COR-L47 (cell line): ENCODE measurements at regions not wholly inside any gene's neighbourhood (a gene's known extent, or its start where the extent isn't known, plus 50 kb on each side); places are given as distances from the start of the nearest gene placed in this dataset.
"Not testable (repeated sequence)": the region's sequence is repeated elsewhere in the genome, so short reads cannot be mapped to it uniquely, and the experiment has no call there.

Source experiments
- DNase-seq: peaks from one replicate; lab custom pipeline; 2025; lab: John Stamatoyannopoulos, UW

DNA sequence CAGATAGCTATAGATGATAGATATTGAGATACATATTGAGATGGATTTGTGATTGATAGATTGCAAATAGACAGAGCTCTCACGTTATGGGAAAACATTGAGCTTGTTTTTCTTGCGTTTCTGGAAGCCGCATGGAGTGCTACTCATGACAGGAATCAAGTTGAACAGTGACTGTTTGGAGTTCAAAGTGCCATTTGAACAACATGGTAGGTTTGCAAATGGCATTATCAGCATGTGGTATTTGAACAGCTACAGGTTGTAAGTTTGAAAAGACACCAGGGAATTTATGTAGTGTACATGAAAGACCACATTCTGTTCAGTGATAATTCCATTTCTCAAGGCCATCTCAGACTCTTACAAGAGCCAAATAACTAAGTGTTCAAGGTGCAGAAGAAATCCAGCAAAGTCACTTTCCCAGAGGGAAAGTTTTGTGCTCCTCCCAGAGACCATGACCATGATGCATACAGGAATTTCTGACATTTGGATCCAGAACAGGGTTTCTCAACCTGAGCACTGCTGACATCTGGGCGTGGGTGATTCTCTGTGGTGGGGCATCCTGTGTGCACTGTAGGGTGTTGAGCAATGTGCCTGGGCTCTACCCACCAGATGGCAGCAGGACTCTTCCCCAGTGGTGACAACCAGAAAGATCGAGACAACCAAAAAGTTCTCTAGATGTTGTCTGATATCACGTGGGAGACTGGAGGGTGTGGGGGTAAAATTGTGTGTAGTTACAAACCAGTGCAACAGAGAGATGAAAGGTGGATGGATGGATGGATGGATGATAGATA, 399.1 kb upstream of the AMELY start:
- DNase-seq, result no peak

DNA sequence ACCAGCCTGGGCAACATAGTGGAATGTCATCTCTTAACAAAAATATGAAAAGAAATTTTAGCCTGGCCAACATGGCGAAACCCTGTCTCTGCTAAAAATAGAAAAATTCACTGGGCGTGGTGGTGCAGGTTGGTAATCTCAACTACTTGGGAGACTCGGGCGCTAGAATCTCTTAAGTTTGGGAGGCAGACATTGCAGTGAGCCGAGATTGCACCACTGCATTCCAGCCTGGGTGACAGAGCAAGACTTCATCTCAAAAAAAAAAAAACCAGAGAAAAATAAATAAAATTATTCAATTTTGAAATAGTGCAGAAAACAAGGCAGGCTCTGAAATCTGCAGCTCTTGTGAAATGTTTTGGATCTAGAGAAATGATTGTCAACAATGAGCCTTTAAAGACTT, 397.3 kb upstream of the AMELY start:
- no peak for DNase-seq

DNA sequence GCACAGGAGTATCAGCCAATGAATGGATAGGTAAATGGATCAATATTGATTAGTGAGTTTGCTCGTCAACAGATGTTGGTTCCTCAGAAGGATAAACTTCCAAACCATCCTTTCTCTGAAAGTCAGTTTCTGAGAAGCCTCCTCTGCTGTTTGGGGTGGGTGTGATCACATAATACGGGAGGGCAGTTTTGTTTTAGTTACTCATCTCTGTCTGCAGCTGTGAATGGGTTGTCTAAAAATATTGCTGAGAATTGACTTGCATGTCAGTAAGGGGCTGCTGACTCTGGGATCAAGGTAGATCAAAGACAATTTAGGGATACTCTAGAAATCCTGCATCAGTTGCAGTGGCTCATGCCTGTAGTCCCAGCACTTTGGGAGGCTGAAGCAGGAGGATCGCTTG, 390.8 kb upstream of the AMELY start:
- no peak for DNase-seq

DNA sequence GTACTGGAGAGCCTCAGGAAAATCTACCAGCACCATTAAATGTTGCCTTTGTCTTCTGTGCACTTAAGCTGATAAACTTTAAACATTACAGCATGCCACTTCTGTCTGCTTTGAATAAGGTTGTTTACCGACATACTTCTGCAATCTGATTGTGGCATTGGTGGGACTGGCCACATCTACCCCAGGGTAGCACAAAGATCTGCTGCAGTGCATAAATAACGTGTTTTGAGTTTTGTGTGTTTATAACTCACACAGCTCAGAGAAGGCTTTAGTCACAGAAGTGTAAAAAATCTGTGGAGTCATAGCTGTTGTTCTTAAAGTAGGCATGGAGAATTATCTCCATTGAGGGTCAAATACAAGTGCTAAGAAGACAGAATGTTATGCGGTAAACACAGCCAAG, 388.4 kb upstream of the AMELY start:
- DNase-seq, result no peak

DNA sequence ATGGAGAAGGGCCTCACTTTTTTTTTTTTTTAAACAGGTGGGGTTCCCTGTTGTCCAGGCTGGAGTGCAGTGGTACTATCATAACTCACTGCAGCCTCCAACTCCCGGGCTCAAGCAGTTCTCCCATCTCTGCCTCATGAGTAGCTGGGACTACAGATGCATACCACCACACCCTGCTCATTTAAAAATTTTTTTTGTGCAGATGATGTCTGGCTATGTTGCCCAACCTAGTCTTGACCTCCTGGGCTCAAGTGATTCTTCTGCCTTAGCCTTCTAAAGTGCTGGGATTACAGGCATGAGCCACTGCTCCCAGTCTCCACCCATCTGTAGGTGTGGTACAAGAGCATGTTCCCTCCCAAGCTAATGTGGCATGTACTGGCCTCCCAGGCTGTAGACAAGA, 380.6 kb upstream of the AMELY start:
- DNase-seq, result no peak

DNA sequence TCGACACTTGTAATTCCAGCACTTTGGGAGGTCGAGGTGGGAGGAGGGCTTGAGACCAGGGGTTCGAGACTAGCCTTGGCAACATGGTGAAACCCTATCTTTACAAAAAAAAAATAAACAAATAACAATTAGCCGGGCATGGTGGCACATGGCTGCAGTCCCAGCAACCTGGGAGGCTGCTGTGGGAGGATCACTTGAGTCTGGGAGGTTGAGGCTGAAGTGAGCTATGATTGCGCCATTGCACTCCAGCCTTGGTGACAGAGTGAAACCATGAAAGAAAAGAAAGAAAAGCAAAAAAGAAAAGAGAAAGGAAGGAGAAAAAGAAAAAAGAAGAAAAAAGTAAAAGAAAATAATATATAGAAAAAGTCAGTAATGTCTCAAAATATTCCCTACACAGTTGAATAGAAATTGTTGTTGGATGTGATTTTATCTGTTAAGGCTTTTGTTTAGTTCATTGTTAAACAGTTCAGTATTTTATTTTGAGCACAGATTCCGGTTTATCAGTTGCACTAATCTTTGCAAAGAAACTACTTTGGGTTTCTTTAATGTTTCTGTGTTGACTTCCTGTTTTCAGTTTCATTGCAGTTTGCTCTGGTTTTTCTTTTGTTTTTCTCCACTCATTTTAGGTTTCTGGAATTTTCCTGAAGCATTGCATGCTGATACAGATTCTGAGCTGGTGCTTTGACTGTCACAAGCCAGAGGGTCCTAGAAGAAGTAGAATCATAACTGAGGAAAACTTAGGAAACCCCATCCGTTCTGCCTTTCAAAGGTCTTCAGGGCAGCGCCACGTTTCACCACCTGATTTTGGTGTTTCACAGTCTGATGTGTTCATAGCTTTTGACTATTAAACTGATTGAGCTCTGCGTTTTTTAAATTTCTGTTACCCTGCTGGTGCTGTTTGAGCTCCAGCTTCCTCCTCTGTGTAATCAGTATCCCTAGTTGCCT, 378.6 kb upstream of the AMELY start:
- no peak for DNase-seq

DNA sequence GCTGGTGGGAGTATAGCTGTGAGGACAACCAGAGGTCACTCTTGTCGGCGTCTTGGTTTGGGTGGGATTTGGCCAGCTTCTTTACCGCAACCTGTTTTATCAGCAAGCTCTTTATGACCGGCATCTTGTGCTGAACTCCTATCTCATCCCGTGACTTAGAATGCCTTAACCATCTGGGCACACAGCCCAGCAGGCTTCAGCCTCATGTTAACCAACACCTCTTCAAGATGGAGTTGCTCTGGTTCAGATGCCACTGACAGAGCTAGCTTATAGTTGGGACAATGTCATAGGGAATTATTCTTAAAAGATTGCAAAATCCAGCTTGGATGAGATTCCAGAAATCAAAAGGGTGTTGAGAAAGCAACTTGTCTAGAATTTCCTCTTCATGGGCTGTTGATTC, 377.1 kb upstream of the AMELY start:
- no peak for DNase-seq

DNA sequence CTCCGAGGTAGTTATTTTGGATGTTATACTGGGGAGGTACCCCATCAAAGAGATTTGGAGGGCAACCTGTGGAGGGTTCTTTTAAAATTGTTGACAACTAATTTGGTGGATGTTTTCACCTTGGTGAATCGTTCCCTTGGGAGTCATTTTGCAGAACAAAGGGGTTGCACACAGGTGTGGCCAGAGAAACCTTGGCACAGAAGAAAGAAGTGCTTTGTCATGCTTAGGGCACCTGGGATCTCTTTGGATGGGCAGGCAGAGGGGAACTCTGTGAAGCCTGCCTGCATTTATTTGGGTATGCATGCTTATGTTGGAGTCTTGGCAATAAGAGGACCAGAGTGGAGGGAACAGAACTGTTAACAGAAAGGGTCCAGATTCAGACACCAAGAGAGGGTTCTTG, 376.4 kb upstream of the AMELY start:
- DNase-seq, result not testable (repeated sequence)

DNA sequence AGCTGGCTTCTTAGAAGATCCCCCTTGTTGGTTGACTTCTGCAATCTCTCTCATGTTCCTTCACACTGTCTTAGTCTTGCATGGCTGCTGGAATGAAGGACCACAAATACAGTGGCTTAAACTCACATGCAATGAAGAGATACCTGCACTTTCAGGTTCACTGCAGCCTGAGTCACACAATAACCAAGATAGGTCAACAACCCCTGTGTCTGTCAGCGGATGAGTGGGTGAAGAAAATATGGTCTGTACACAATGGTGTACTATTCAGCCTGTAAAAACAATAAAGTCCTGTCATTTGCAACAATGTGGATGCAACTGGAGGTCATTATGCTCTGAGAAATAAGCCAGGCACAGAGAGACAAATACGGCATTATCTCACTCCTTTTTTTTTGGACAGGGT, 373.8 kb upstream of the AMELY start:
- no peak for DNase-seq

DNA sequence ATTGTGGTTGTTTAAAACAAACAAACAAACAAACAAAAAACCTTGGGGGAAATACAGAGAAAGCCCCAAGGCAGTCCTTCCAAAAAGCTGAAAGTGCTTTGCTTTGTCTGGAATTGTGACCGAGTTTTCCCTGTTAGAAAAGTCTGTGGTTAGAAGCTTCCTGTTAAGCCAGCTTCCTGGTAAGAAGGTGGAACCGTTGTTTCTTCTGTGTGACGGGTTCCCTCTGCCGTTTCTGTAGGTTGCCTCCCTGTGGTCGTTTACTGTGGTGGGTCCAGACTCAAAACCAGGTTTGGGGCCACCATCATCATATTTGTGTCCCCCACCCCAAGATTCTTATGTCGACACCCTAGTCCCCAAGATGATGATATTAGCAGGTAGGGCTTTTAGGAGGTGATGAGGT, 371.4 kb upstream of the AMELY start:
- DNase-seq, result no peak

DNA sequence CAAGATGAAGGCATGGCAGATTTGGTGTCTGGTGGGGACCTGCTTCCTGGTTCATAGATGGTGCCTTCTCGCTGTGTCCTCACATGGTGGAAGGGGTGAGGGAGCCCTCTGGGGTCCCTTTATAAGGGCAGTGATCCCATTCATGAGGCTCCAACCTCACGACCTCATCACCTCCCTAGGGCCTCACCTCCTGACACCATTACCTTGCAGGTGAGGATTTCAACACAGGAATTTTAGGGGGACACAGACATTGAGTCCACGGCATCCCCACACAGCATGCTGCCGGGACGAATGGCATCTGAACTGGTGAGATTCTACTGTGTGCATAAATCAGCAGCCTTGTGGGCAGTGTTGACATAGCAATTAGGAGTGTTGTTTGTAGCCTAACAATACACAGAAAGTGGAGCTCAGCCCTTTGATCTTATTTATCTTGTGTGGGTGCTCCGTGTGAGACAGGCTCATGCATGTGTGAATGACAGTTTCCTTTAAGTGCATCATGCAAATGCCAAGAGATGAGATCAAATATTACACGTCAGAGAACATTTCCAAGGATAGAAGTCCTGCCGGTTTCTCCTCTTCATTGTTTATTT, 368.7 kb upstream of the AMELY start:
- DNase-seq, result not testable (repeated sequence)

DNA sequence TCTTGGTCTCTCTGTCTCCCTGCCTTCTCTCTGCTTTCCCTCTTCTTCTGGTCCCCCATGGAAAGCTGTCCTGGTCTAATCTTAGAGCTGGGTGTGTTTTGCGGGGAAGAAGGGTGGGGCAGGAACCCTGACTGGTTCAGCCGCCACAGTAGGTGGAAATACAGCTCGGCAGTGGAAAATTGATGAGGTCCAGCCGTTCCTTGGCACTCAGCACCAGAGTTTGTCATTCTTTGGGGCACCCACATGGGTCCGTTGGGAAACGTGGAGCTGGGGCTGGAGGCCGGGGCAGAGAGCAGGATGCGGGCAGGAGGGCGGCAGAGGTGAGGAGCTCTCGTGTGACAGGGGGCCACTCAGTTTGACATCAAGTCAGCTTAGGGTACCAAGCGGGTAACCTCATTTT, 364.2 kb upstream of the AMELY start:
- DNase-seq, result no peak

DNA sequence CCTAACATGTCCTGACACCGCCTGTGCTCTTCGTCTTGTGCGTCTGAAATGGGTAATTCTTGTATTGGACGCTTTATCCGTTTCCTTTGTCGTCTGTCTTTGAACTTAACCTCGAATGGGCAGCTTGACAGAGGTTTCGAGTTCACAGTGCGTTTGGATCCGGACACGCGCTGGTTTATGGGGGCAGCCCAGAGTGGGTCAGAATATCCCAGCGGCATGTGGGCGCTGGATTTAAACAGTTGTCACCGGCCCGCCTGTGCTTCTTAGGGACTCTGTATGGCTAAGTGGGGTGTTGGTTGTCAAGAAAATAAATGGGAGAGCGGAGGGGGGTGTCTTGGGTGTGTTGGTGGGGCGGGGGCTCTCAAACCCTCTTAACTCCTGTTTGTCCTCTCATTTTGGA, 363.5 kb upstream of the AMELY start:
- no peak for DNase-seq

DNA sequence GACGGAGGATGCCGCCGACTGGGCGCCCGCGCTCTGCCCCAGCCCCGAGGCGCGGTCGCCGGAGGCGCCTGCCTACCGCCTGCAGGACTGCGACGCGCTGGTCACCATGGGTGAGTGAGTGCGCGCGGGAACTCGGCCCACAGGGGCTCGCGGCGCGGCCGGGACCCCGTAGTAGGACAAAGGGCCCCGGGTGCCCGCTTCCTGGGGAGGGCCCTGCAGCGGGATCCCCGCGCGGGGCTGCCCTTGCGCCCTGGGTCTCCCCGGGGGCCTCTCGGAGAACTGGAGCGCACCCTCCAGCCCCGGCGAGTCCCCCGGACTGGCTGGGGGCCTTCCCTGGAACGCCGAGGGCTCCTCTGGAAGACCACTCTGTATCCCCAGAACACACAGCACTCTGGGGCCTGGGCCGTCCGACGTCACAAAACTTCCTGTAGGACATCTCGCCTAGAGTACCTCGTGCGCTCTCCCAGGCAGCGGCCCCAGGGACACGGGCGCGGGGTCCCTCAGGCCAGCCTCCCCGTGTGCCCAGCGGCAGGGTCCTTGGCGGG, 362.9 kb upstream of the AMELY start:
- DNase-seq, result no peak

DNA sequence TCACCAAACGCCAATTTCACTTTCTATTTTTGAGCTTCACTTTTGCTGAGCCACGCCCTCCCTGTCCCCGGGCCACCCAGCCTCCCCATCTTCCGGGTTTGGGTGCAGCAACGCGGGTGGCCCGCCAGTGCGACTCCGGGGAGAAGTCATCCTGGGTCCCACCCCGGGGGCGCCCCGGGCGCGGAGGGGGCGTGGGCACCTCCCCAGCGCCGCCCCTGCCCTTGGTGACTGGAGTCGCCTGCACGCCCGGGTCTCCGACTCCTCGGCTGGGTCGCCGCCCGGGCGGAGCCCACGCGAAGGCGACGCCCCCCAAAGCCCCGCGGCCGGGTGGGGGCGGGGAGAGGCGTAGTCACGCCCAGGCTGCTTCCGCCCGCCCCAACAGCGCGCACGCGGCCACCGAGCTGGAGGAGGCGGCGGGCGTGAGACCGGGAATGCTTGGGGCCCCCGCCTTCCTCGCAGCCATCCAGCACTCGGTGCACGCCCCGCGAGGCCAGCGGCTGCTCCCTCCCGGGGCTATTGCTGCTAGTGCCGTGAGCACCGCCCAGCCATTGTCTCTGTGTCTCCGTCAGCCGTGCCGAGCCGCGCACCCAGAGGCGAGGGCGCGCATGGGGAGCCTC, 362.1 kb upstream of the AMELY start:
- DNase-seq, result peak; percentile 0

DNA sequence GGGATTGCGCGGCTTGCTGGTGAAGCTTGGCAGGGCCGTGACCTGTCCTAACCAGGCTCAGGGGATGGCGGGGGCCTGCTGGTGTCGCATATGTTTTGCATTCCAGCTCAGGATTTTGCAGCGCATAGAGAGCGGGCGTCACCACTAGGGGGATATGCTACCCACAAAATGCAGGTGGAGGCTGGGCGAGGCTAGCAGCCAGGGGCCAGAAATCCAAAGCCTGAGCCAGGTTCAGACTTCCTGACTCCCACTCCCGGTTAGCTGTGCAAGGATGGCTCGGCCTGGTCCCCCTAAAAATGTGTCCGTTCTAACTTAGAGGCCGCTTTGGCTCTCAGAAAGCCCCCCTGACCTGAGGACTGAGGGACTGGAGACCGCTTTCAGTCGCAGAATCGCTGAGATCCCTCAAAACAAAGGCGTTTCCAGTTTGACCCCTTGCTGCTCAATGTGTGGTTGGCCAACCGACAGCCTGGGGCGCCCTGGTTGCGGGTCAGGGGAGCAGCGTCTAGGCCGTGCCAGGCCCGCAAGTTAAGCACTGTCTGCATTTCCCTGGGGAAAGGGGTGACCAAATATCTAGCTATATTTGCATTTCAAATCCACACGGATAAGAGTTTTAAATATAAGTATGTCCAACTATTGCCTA, 361.1 kb upstream of the AMELY start:
- no peak for DNase-seq

DNA sequence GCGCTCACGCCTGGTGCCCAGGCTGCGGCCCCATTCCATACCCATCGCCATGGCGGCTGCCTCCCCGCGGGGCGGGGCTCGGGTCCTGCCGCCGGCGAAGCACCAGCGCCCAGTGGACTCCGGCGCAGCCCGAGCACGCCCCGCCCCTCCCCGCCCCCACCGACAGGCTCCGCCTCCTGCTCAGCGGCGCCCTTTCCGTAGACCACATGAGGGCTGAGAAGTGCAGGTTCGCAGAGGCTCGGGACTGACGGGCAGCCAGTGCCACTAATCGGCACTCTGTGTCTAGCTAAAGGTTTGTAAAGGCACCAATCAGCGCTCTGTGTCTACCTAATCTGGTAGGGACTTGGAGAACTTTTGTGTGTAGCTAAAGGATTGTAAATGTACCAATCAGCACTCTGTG, 352.2 kb upstream of the AMELY start:
- no peak for DNase-seq

DNA sequence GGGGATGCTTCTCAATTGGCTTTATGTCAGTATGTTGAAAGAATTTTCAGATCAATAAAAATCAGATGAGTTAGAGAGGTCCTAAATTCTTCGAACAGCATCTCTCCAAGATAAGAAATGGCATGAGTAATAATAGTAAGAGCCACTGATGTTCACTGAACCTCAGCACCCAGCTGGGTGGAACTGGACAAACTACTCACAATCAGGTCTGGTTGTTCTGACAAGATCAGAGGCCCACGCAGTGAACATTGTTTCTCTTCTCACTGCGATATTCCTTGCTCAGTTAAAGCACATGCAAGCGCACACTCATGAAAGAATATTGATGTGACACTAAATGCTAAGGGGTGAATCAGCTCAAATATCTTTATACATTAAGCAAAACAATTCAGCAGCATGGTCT, 351.0 kb upstream of the AMELY start:
- DNase-seq, result no peak

DNA sequence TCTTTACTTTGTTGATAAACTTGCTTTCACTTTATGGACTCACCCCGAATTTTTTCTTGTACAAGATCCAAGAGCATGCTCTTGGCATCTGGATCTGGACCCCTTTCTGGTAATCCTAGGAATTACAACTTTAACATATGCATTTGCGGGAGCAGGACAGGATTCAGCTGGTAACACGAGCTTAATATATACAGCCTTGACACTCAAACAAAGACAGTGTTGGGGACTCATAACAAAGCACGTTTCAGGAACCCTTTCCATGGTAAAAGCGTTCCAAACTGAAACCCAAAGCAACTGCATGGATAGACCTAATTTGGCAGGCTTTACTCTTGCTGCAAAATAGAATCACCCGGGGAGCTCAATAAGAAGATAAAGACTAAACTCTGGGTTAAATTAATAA, 349.7 kb upstream of the AMELY start:
- DNase-seq, result no peak

DNA sequence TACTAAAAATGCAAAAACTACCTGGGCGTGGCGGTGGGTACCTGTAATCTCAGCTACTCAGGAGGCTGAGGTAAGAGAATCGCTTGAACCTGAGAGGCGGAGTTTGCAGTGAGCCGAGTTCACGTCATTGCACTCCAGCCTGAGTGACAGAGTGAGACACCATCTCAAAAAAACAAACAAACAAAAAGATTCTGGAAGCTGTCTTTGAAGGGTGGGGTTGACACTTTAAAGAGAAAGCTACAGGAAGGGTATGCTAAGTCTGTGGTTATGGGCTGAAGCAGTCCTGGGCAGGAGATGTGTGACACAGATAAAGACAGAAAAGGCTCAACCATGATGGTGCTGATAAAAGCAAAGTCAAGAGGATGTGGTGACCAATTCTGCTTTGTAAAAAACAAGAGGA, 328.5 kb upstream of the AMELY start:
- DNase-seq, result no peak

DNA sequence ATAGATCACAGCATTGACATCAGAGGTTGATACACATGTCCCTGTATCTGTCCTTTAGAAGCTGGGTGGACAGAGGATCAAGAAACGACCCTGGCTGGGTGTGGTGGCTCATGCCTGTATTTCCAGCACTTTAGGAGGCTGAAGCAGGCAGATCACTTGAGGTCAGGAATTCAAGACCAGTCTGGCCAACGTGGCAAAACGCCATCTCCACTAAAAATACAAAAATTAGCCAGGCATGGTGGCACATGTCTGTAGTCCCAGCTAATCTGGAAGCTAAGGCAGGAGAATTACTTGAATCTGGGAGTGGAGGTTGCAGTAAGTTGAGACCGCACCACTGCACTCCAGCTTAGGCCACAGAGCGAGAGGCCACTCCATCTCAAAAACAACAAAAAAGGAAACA, 300.4 kb upstream of the AMELY start:
- no peak for DNase-seq

DNA sequence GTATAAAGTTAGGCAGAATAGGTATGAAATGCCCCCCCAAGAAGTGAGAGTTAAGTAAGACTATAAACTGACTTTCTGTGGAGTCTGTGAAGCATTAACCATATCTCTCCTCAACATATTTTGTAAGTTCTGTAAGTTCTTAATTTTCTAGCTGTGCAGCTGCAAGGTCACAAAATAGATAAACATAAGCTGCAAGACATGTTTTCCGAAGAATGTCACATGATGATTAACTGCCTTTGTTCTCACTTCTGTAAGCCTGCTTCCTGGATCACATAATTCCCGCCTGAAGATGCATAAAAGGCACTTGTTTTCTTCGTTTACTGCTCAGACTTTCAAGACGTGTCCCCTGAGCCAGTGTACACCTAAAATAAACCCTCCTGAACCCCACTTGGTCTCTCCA, 292.9 kb upstream of the AMELY start:
- no peak for DNase-seq
